ENCODE measurements at regions not wholly inside any gene's neighbourhood (a gene's known extent, or its start where the extent isn't known, plus 50 kb on each side); places are given as distances from the start of the nearest gene placed in this dataset.
A peak's percentile ranks its signal among the peaks of the same experiment; 100 is the strongest.

- no peak overlapping the region for H3K4me3 ChIP-seq (replicated peaks in 1 of 2; ENCODE audit: low read depth in 2 of 2, low read length in 2 of 2)
- DNase-seq (ENCODE audit: low read depth in 2 of 2), result no peak
- TF ChIP-seq CTCF (IDR thresholded peaks at IDR 0.05; ENCODE audit: low read depth, low read length), result no peak
Observed at GRCh38 chr11:97471480-97471879, 1081.7 kb downstream of the JRKL start.

GRCh38 chr11:97487387-97487786 lies 1097.6 kb downstream of the JRKL start:
- no peak for DNase-seq (ENCODE audit: low read depth in 2 of 2)
- no peak for TF ChIP-seq CTCF (IDR thresholded peaks at IDR 0.05; ENCODE audit: low read depth, low read length)
- H3K4me3 ChIP-seq (replicated peaks in 1 of 2; ENCODE audit: low read depth in 2 of 2, low read length in 2 of 2), result no peak overlapping the region

- DNase-seq (ENCODE audit: low read depth in 2 of 2), result no peak
- no peak overlapping the region for H3K4me3 ChIP-seq (replicated peaks in 1 of 2; ENCODE audit: low read depth in 2 of 2, low read length in 2 of 2)
- TF ChIP-seq CTCF (IDR thresholded peaks at IDR 0.05; ENCODE audit: low read depth, low read length), result no peak
Observed at GRCh38 chr11:97498891-97499290, 1109.1 kb downstream of the JRKL start.

GRCh38 chr11:97502201-97502600 lies 1112.4 kb downstream of the JRKL start:
- no peak overlapping the region for H3K4me3 ChIP-seq (replicated peaks in 1 of 2; ENCODE audit: low read depth in 2 of 2, low read length in 2 of 2)
- no peak for TF ChIP-seq CTCF (IDR thresholded peaks at IDR 0.05; ENCODE audit: low read depth, low read length)
- peak in 1 of 2 donors; percentile 64 for DNase-seq (ENCODE audit: low read depth in 2 of 2)

GRCh38 chr11:97506076-97506759 lies 1116.4 kb downstream of the JRKL start:
- peak in 1 of 2 donors; percentile 19 for DNase-seq (ENCODE audit: low read depth in 2 of 2)
- no peak overlapping the region for H3K4me3 ChIP-seq (replicated peaks in 1 of 2; ENCODE audit: low read depth in 2 of 2, low read length in 2 of 2)
- TF ChIP-seq CTCF (IDR thresholded peaks at IDR 0.05; ENCODE audit: low read depth, low read length), result no peak

- TF ChIP-seq CTCF (IDR thresholded peaks at IDR 0.05; ENCODE audit: low read depth, low read length), result no peak
- H3K4me3 ChIP-seq (replicated peaks in 1 of 2; ENCODE audit: low read depth in 2 of 2, low read length in 2 of 2), result no peak overlapping the region
- DNase-seq (ENCODE audit: low read depth in 2 of 2), result no peak
Observed at GRCh38 chr11:97514446-97514845, 1124.6 kb downstream of the JRKL start.

GRCh38 chr11:97516688-97517087 lies 1126.9 kb downstream of the JRKL start:
- no peak overlapping the region for H3K4me3 ChIP-seq (replicated peaks in 1 of 2; ENCODE audit: low read depth in 2 of 2, low read length in 2 of 2)
- DNase-seq (ENCODE audit: low read depth in 2 of 2), result no peak
- peak; percentile 2 for TF ChIP-seq CTCF (IDR thresholded peaks at IDR 0.05; ENCODE audit: low read depth, low read length)
